ENCODE measurements at regions not wholly inside any gene's neighbourhood (a gene's known extent, or its start where the extent isn't known, plus 50 kb on each side); places are given as distances from the start of the nearest gene placed in this dataset.
"Not testable (repeated sequence)": the region's sequence is repeated elsewhere in the genome, so short reads cannot be mapped to it uniquely, and the experiment has no call there.

DNA sequence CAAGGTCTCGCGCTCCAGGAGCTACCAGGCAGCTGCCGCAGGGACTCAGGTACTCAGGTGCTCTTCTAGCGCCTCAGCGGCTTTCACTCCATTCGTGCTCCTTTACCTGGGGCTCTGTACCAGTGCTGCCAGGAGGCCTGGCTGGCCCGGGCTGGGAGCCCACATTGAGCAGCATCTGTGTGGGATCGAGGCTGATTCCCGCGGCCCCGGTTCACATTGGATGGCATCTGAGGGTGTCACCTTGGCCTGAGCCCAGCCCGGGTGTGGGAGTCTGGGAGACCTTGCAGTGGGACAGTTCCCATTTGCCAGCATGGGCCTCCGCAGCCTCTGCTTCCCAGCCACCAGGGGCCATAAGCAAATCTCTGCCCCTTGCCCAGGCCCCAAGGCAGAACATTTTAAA is 96.9 kb downstream of the NPIPB11 start:
- H3K27me3 Mint-ChIP-seq (ENCODE audit: low read depth); H3K4me3 Mint-ChIP-seq; H3K9me3 Mint-ChIP-seq; H3K4me1 Mint-ChIP-seq (ENCODE audit: low read depth); DNase-seq; H3K36me3 Mint-ChIP-seq (ENCODE audit: insufficient read depth); ATAC-seq: not testable (repeated sequence)

DNA sequence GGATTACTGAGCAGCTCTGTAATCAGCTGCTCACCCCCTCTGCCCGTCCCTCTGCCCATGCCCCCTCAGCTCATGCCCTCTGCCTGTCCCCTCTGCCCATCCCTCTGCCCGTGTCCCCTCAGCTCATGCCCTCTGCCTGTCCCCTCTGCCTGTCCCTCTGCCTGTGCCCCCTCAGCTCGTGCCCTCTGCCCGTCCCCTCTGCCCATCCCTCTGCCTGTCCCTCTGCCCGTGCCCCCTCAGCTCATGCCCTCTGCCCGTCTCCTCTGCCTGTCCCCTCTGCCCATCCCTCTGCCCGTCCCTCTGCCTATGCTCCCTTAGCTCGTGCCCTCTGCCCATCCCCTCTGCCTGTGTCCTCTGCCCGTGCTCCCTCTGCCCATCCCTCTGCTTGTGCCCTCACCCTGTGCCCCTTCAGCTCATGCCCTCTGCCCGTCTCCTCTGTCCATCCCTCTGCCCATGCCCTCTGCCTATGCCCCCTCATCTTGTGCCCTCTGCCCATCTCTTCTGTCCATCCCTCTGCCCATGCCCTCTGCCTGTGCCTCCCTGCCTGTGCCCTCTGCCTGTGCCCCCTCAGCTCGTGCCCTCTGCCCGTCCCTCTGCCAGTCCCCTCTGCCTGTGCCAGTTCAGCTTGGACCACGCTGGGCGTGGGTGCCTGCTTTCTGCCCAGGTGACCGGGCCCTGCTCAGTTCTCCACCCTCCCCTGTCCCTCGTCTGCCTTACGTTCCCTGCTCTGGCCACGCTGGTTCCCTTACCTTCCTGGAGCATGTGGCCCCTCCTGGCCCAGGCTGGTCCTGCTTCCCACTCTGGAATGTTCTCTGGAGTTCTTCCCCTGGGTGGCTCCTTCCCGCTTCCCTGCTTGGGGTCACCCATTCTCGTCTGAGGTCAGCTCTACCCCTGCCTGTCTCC is 97.6 kb downstream of the NPIPB11 start:
- H3K27me3 Mint-ChIP-seq (ENCODE audit: low read depth): no peaks in the 10 kb centered on the region
- H3K36me3 Mint-ChIP-seq (ENCODE audit: insufficient read depth): peaks cover 2% of the 10 kb centered on the region
- peaks cover 2% of the 10 kb centered on the region for H3K4me1 Mint-ChIP-seq (ENCODE audit: low read depth)
- no peak for ATAC-seq
- H3K4me3 Mint-ChIP-seq: no peak overlapping the region
- DNase-seq: no peak
- H3K9me3 Mint-ChIP-seq: no peaks in the 10 kb centered on the region

DNA sequence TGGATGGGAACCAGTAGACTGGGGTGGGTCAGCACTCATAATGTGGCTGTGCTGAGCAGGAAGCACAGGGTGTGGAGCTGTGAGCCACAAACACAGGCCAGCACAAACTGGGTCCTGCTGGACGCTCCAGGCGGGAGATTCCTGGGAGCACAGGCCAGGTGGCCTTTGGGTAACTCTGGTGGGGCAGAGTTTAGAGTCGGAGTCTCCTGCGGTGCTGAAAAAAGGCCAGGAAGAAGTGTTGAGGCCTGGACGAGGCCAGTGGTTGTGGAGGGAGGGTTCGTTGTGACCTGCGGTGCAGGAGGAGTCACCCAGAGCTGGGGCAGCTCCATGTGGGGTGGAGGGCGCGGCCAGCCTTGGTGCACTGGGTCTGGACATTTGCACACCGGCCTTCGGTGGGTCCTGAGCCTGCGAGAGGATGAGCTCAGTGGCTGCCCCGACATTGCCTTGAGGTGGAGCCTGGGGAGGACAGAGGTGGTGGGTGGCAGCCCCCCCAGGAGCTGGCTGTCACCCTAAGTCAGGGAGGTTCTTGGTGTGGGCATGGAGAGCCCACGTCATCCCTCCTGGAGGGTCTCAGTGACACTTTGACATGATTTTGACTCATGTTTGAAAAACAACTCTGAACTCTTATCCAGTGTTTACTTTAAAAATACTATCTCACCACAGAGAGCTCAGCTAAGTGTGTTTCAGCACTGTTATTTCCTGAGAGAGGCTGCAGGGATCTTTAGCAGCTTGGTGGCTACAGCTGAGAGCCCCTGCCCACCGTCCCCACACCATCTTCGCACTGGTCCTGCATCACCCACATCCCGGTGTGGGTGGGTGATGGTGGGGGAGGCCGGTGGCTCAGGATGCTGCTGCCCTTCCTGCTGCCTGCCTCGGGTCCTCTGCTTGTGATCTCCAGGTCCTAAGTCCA is 98.7 kb downstream of the NPIPB11 start:
- no peaks in the 10 kb centered on the region for H3K27me3 Mint-ChIP-seq (ENCODE audit: low read depth)
- ATAC-seq: no peak
- H3K9me3 Mint-ChIP-seq: no peaks in the 10 kb centered on the region

DNA sequence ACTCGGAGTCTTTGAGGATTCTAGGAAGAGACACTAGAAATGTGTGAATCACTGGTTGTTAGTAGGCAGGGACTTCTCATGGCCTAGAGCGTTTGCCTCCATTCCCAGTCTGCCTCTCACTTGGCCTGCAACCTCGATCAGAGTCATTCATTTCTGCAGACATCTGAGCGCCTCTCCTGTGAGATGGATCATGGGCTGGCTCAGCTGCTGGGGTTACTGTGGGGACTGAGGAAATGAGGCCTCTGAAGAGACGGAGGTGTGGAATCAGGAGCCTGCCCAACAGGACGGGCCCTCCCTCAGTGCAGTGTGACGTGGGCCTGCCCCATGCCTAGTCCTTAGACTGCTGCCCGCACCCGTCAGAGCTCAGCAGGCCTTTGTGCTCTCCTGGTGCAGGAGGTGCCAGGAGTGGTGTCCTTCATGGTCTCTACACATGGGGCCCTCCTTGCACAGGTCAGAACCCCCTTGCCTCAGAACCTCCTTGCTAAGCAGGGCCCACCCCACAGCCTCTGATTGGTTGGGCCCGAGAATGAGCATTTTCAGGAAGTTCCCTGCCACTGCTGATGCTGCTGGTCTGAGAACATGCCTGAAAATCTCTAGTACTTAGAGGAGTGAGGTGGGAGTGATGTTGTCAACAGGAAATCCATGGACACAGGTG is 99.4 kb downstream of the NPIPB11 start:
- DNase-seq: no peak
- H3K4me1 Mint-ChIP-seq (ENCODE audit: low read depth): peaks cover 2% of the 10 kb centered on the region
- no peak for ATAC-seq
- H3K36me3 Mint-ChIP-seq (ENCODE audit: insufficient read depth): peaks cover 7% of the 10 kb centered on the region
- H3K4me3 Mint-ChIP-seq: no peak overlapping the region
- no peaks in the 10 kb centered on the region for H3K9me3 Mint-ChIP-seq
- no peaks in the 10 kb centered on the region for H3K27me3 Mint-ChIP-seq (ENCODE audit: low read depth)

More for the DNA sequence above, 98.7 kb downstream of the NPIPB11 start:
- DNase-seq: no peak
- no peak overlapping the region for H3K4me3 Mint-ChIP-seq
- H3K36me3 Mint-ChIP-seq (ENCODE audit: insufficient read depth): peaks cover 4% of the 10 kb centered on the region
- peaks cover 2% of the 10 kb centered on the region for H3K4me1 Mint-ChIP-seq (ENCODE audit: low read depth)

DNA sequence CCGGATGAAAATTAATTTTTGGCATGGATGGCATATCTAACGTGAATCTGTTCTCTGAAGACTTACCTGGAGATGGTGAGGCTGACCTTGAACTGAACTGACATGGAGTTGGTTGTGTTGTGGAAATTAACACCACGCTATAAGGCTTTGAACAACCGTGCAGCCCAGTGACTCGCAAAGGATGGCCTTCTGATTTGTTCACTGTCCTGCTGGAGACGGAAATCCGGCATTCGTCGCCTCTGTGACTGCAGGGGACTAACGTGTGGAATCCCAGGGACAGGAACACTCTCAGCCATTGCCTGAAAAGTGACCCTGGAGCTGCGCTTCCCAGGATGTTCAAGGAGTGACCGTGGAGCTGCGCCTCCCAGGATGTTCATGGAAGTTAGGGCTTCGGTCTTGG is 100.3 kb downstream of the NPIPB11 start:
- Mint-ChIP-seq H3K36me3 (ENCODE audit: insufficient read depth) (peaks cover 7% of the 10 kb centered on the region), H3K4me1 (ENCODE audit: low read depth) (peaks cover 2% of the 10 kb centered on the region), H3K4me3 (no peak overlapping the region), H3K9me3 (no peaks in the 10 kb centered on the region), H3K27me3 (ENCODE audit: low read depth) (no peaks in the 10 kb centered on the region)
- no peak for ATAC-seq
- DNase-seq: no peak

DNA sequence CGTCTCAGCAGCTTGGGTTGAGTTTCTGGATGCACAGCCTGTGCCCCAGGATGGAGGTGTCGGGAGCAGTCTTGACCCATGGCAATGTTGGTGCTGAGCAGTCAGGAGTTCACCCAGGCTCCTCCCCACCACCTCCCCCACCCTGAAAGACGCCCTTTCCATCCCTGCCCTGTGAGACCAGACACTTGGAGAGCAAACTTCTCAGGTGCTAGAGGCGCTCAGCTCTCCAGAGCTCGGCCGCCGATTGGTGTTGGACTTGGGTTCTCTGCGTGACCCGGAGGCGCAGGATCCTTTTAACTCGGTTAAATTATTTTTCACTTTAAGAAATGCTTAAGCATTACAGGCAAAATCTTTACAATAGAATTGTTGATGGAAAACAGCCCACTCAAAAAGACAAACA is 101.5 kb downstream of the NPIPB11 start:
- DNase-seq; H3K36me3 Mint-ChIP-seq (ENCODE audit: insufficient read depth); H3K27me3 Mint-ChIP-seq (ENCODE audit: low read depth); H3K9me3 Mint-ChIP-seq; H3K4me3 Mint-ChIP-seq; H3K4me1 Mint-ChIP-seq (ENCODE audit: low read depth); ATAC-seq: not testable (repeated sequence)

DNA sequence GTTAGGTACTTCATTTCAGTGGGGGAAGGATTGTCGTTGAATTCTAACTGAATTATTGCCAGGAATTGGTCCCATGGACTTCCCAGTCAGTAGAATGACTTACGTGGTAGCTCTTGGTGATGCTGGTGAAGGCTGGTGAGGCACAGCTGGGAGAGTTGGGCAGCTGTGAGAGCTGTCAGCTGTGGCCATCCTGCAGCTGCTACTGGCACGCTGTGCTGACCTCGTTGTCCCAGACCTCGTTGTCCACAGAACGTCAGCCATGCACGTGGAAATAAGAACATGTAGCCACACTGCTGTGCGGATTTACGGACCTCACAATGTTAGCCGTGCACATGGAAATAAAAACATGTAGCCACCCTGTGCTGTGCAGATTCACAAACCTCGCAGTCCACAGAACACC is 102.3 kb downstream of the NPIPB11 start:
- H3K9me3 Mint-ChIP-seq: no peaks in the 10 kb centered on the region
- no peaks in the 10 kb centered on the region for H3K27me3 Mint-ChIP-seq (ENCODE audit: low read depth)

DNA sequence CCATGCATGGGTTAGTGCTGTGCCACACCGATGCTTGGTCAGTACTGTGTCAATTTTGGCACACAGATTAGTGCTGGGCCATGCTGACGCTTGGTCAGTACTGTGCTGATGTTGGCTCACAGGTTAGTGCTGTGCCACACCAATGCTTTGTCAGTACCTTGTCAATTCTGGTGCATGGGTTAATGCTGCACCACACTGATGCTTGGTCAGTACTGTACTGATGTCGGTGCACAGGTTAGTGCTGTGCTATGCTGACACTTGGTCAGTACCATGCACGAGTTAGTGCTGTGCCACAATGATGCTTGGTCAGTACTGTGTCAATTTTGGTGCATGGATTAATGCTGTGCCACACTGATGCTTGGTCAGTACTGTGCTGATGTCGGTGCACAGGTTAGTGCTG is 103.0 kb downstream of the NPIPB11 start:
- Mint-ChIP-seq H3K27me3 (ENCODE audit: low read depth) (no peaks in the 10 kb centered on the region), H3K36me3 (ENCODE audit: insufficient read depth) (peaks cover 7% of the 10 kb centered on the region), H3K9me3 (no peaks in the 10 kb centered on the region), H3K4me1 (ENCODE audit: low read depth) (peaks cover 2% of the 10 kb centered on the region), H3K4me3 (no peak overlapping the region)
- no peak for DNase-seq
- ATAC-seq: no peak

More for the DNA sequence above, 102.3 kb downstream of the NPIPB11 start:
- peaks cover 7% of the 10 kb centered on the region for H3K36me3 Mint-ChIP-seq (ENCODE audit: insufficient read depth)
- DNase-seq: no peak
- no peak overlapping the region for H3K4me3 Mint-ChIP-seq
- ATAC-seq: no peak
- H3K4me1 Mint-ChIP-seq (ENCODE audit: low read depth): peaks cover 2% of the 10 kb centered on the region

DNA sequence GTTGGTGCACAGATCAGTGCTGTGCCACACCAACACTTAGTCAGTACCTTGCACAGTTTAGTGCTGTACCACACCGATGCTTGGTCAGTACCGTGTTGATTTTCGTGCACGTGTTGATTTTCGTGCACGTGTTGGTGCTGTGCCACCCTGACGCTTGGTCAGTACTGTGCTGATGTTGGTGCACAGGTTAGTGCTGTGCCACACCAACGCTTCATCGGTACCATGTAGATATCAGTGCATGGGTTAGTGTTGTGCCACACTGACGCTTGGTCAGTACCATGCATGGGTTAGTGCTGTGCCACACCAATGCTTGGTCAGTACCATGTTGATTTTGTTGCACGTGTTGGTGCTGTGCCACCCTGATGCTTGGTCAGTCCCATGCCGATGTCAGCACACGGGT is 103.5 kb downstream of the NPIPB11 start:
- Mint-ChIP-seq H3K4me1 (ENCODE audit: low read depth) (peaks cover 2% of the 10 kb centered on the region), H3K27me3 (ENCODE audit: low read depth) (no peaks in the 10 kb centered on the region), H3K4me3 (no peak overlapping the region), H3K36me3 (ENCODE audit: insufficient read depth) (peaks cover 7% of the 10 kb centered on the region), H3K9me3 (no peaks in the 10 kb centered on the region)
- no peak for ATAC-seq
- DNase-seq: no peak

DNA sequence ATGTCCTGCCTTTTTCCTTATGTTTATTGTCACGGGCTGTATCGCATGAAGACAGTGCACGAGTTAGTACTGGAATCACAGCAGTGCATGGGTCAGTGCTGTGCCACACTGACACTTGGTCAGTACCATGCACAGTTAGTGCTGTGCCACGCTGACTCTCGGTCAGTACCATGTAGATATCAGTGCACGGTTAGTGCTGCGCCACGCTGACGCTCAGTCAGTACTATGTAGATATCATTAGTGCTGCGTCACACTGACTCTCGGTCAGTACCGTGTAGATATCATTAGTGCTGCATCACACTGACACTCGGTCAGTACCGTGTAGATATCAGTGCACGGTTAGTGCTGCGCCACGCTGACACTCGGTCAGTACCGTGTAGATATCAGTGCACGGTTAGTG is 104.1 kb downstream of the NPIPB11 start:
- not testable (repeated sequence) for H3K27me3 Mint-ChIP-seq (ENCODE audit: low read depth); ATAC-seq; H3K4me3 Mint-ChIP-seq

DNA sequence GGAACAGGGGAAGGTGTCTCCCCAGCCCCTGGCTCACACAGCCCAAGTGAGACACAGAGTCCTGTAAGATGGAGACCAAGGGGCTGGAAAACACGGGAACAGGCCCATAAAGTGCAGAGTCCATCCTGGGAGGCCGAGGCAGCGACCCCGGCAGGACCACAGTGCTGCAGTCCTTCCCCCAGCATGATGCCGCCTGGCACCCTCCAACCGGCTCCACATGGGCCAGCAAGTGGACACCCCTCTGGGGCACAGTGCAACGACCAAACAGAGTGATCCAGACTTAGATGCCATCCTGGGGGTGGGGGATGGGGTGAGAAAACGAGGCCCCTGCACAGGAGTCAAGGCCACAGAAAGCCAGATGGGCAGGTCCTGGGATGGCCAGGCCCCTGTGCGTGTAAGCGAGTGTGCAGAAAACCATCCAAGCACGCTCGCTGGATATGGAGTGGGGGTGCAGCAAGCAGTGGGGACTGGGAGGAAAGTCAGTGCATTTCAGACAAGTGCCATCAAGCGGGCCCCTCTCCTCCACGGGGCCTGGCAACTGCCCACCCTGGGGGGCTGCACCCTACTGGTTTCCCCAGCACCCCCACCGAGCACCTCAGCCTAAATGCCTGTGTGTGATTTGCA is 104.7 kb downstream of the NPIPB11 start:
- not testable (repeated sequence) for H3K9me3 Mint-ChIP-seq; ATAC-seq; H3K4me1 Mint-ChIP-seq (ENCODE audit: low read depth); DNase-seq; H3K27me3 Mint-ChIP-seq (ENCODE audit: low read depth); H3K4me3 Mint-ChIP-seq; H3K36me3 Mint-ChIP-seq (ENCODE audit: insufficient read depth)

More for the DNA sequence above, 104.1 kb downstream of the NPIPB11 start:
- not testable (repeated sequence) for H3K9me3 Mint-ChIP-seq; DNase-seq; H3K36me3 Mint-ChIP-seq (ENCODE audit: insufficient read depth); H3K4me1 Mint-ChIP-seq (ENCODE audit: low read depth)

DNA sequence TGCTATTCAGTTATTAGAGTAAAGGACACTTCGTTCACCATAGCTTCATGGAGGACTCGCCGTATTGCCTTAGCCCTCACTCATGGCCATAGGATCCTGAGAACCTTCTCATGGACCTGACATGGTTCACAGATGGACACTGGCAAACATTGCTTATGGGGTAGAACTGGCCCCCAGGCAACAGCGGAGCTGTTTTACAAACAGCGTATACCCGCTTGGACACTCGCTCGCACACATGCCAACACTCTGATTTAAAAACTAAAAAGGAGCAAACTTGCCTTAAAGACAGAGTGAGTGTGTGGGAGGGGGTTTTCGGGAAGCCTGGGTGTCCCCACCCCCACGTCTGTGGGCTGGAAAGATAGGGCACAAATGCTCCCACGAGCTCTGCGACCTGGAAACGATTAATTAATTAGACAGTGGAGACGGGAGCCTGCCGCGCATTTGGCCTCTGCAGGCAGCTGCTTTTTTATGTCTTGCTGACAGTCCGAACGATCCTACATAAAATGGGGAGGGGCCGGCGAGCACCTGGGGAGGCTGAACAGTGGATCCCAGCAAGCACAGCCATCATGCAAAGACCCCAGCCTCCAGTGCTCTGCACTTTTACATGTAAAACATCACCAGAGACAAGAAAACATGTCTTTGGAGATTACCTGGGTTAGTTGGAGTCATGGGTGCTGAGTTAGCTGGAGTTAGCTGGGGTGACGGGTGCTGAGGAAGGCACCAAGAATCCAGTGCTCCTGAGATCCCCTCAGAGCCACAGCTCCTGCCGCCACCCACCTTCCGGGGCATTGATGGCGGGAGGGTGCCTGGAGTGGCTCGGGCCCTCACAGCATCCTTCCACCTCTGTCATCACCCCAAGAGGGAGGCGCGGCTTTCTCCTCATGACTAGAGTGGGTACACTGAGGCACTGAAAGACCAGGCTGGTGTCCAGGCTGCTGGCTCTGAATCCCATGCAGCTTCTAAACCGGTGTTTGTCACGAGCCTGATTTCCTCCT is 105.7 kb downstream of the NPIPB11 start:
- not testable (repeated sequence) for H3K27me3 Mint-ChIP-seq (ENCODE audit: low read depth); H3K4me1 Mint-ChIP-seq (ENCODE audit: low read depth); H3K36me3 Mint-ChIP-seq (ENCODE audit: insufficient read depth); ATAC-seq; H3K9me3 Mint-ChIP-seq; DNase-seq; H3K4me3 Mint-ChIP-seq

DNA sequence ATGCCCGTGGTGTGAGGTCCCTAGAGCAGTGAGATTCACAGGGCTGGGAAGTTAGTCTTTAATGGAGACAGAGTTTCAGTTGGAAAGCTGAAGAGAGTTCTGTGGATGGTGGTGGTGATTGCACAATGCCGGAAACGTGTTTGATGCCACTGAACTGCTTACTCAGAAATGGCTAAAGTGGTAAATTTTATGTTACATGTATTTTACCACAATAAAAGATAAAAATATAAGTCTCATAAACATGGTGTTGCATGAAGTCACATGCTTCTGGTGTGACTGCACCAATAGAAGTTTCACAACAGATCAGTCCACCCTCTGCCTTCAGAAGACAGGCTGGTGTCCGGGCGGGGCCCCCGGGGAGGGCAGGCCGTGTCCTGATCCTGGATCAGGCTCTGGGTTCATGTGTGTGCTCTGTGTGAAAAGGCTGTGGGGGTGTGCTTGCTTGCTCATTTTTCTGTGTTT is 106.5 kb downstream of the NPIPB11 start:
- DNase-seq; ATAC-seq; H3K36me3 Mint-ChIP-seq (ENCODE audit: insufficient read depth); H3K9me3 Mint-ChIP-seq; H3K4me1 Mint-ChIP-seq (ENCODE audit: low read depth); H3K27me3 Mint-ChIP-seq (ENCODE audit: low read depth); H3K4me3 Mint-ChIP-seq: not testable (repeated sequence)
